Skin epidermis (tissue), 12 donors: ENCODE measurements at regions not wholly inside any gene's neighbourhood (a gene's known extent, or its start where the extent isn't known, plus 50 kb on each side); places are given as distances from the start of the nearest gene placed in this dataset.

Experiments used
- H3K27ac ChIP-seq, 21 experiments: fragments of 200-600 bp; sonication (generic) in 11 of 21; one replicate each; pipeline ENCODE4 v1.5.0; 2020; ENCODE audit warnings: mild to moderate bottlenecking in 3 of 21, inconsistent platforms in 2 of 21, moderate library complexity in 2 of 21
- H3K4me3 ChIP-seq, 7 experiments: fragments of 200-600 bp; sonication (generic) in 2 of 7; one replicate each; pipeline ENCODE4 v1.5.0; 2020; ENCODE audit warnings: inconsistent platforms in 2 of 7, mild to moderate bottlenecking in 2 of 7, moderate library complexity in 1 of 7

- Histone ChIP-seq H3K27ac (no peak overlapping the region), H3K4me3 (no peak overlapping the region)
Observed at GRCh38 chr3:176814285-176814684, 383.0 kb downstream of the TBL1XR1 start.

GRCh38 chr3:176807938-176808337 lies 389.3 kb downstream of the TBL1XR1 start:
- H3K27ac ChIP-seq = no peak overlapping the region
- no peak overlapping the region for H3K4me3 ChIP-seq

GRCh38 chr3:176799675-176800074 lies 397.6 kb downstream of the TBL1XR1 start:
- peak overlapping the region in 5 of 21 experiments; percentile 4 to 51 (median 30) for H3K27ac ChIP-seq
- no peak overlapping the region for H3K4me3 ChIP-seq

- H3K4me3 ChIP-seq = no peak overlapping the region
- no peak overlapping the region for H3K27ac ChIP-seq
Observed at GRCh38 chr3:176798680-176799079, 398.6 kb downstream of the TBL1XR1 start.

- H3K27ac ChIP-seq = no peak overlapping the region
- no peak overlapping the region for H3K4me3 ChIP-seq
Observed at GRCh38 chr3:176796371-176796770, 400.9 kb downstream of the TBL1XR1 start.

GRCh38 chr3:176795891-176796290 lies 401.4 kb downstream of the TBL1XR1 start:
- Histone ChIP-seq H3K4me3 (no peak overlapping the region), H3K27ac (no peak overlapping the region)

- H3K4me3 ChIP-seq = no peak overlapping the region
- H3K27ac ChIP-seq = no peak overlapping the region
Observed at GRCh38 chr3:176794406-176794805, 402.9 kb downstream of the TBL1XR1 start.

- H3K27ac ChIP-seq = no peak overlapping the region
Observed at GRCh38 chr3:176789947-176790346, 407.3 kb downstream of the TBL1XR1 start.

GRCh38 chr3:176789281-176789705 lies 408.0 kb downstream of the TBL1XR1 start:
- Histone ChIP-seq H3K27ac (no peak overlapping the region), H3K4me3 (no peak overlapping the region)

More at GRCh38 chr3:176789947-176790346, 407.3 kb downstream of the TBL1XR1 start:
- no peak overlapping the region for H3K4me3 ChIP-seq

- no peak overlapping the region for H3K4me3 ChIP-seq
- no peak overlapping the region for H3K27ac ChIP-seq
Observed at GRCh38 chr3:176787506-176787905, 409.8 kb downstream of the TBL1XR1 start.

- H3K4me3 ChIP-seq = no peak overlapping the region
- H3K27ac ChIP-seq = no peak overlapping the region
Observed at GRCh38 chr3:176785171-176785570, 412.1 kb downstream of the TBL1XR1 start.

- Histone ChIP-seq H3K4me3 (no peak overlapping the region), H3K27ac (no peak overlapping the region)
Observed at GRCh38 chr3:176780766-176781165, 416.5 kb downstream of the TBL1XR1 start.

- Histone ChIP-seq H3K27ac (no peak overlapping the region), H3K4me3 (no peak overlapping the region)
Observed at GRCh38 chr3:176776622-176777175, 420.6 kb downstream of the TBL1XR1 start.

GRCh38 chr3:176769547-176770190 lies 427.6 kb downstream of the TBL1XR1 start:
- Histone ChIP-seq H3K27ac (no peak overlapping the region), H3K4me3 (no peak overlapping the region)

- no peak overlapping the region for H3K4me3 ChIP-seq
- no peak overlapping the region for H3K27ac ChIP-seq
Observed at GRCh38 chr3:176767385-176767784, 429.9 kb downstream of the TBL1XR1 start.

GRCh38 chr3:176766862-176767261 lies 430.4 kb downstream of the TBL1XR1 start:
- Histone ChIP-seq H3K27ac (no peak overlapping the region), H3K4me3 (no peak overlapping the region)

GRCh38 chr3:176765382-176765900 lies 431.8 kb downstream of the TBL1XR1 start:
- H3K4me3 ChIP-seq = no peak overlapping the region
- no peak overlapping the region for H3K27ac ChIP-seq

GRCh38 chr3:176759815-176760506 lies 437.3 kb downstream of the TBL1XR1 start:
- no peak overlapping the region for H3K27ac ChIP-seq
- H3K4me3 ChIP-seq = no peak overlapping the region

- H3K4me3 ChIP-seq = no peak overlapping the region
- H3K27ac ChIP-seq = no peak overlapping the region
Observed at GRCh38 chr3:176757429-176757828, 439.9 kb downstream of the TBL1XR1 start.

- no peak overlapping the region for H3K4me3 ChIP-seq
- H3K27ac ChIP-seq = no peak overlapping the region
Observed at GRCh38 chr3:176755977-176756376, 441.3 kb downstream of the TBL1XR1 start.

GRCh38 chr3:176755552-176755951 lies 441.7 kb downstream of the TBL1XR1 start:
- Histone ChIP-seq H3K27ac (no peak overlapping the region), H3K4me3 (no peak overlapping the region)
